Muscle of back (tissue), 3 donors: ENCODE measurements at regions not wholly inside any gene's neighbourhood (a gene's known extent, or its start where the extent isn't known, plus 50 kb on each side); places are given as distances from the start of the nearest gene placed in this dataset.
A peak's percentile ranks its signal among the peaks of the same experiment; 100 is the strongest.

Experiments
- DNase-seq, 3 donors: peaks; one replicate each; pipeline versions ENCODE4 v3.0.0 to v3.0.0-alpha.2; 2013

- DNase-seq: peak in 2 of 3 donors; percentile 11 to 43
Measured at GRCh38 chr11:45473341-45473895, 187.3 kb upstream of the SYT13 start.

GRCh38 chr11:45472716-45473317 is 186.7 kb upstream of the SYT13 start:
- DNase-seq: no peak

- DNase-seq: no peak
Measured at GRCh38 chr11:45471266-45471665, 185.1 kb upstream of the SYT13 start.

- DNase-seq: no peak
Measured at GRCh38 chr11:45470794-45471167, 184.6 kb upstream of the SYT13 start.

GRCh38 chr11:45470151-45470793 is 184.1 kb upstream of the SYT13 start:
- DNase-seq: no peak

GRCh38 chr11:45468267-45468856 is 182.2 kb upstream of the SYT13 start:
- peak; percentile 16 to 63 (median 24) for DNase-seq

- DNase-seq: no peak
Measured at GRCh38 chr11:45463541-45463940, 177.4 kb upstream of the SYT13 start.

- DNase-seq: no peak
Measured at GRCh38 chr11:45461514-45461913, 175.4 kb upstream of the SYT13 start.

GRCh38 chr11:45459491-45459890 is 173.3 kb upstream of the SYT13 start:
- DNase-seq: no peak

- no peak for DNase-seq
Measured at GRCh38 chr11:45458269-45458668, 172.1 kb upstream of the SYT13 start.

GRCh38 chr11:45457649-45458048 is 171.5 kb upstream of the SYT13 start:
- DNase-seq: peak in 1 of 3 donors; percentile 51

GRCh38 chr11:45456686-45457085 is 170.5 kb upstream of the SYT13 start:
- no peak for DNase-seq

- no peak for DNase-seq
Measured at GRCh38 chr11:45455536-45455935, 169.4 kb upstream of the SYT13 start.

GRCh38 chr11:45454917-45455401 is 168.8 kb upstream of the SYT13 start:
- no peak for DNase-seq

- DNase-seq: no peak
Measured at GRCh38 chr11:45453721-45454120, 167.6 kb upstream of the SYT13 start.

GRCh38 chr11:45451766-45452440 is 165.8 kb upstream of the SYT13 start:
- DNase-seq: no peak

- peak in 1 of 3 donors; percentile 27 for DNase-seq
Measured at GRCh38 chr11:45450189-45450588, 164.0 kb upstream of the SYT13 start.

GRCh38 chr11:45449036-45449601 is 163.0 kb upstream of the SYT13 start:
- DNase-seq: no peak

GRCh38 chr11:45448561-45448960 is 162.4 kb upstream of the SYT13 start:
- DNase-seq: no peak

GRCh38 chr11:45446998-45447397 is 160.9 kb upstream of the SYT13 start:
- DNase-seq: no peak

- DNase-seq: no peak
Measured at GRCh38 chr11:45446434-45446833, 160.3 kb upstream of the SYT13 start.

GRCh38 chr11:45444796-45445195 is 158.7 kb upstream of the SYT13 start:
- no peak for DNase-seq
